GM19025 (cell line): ENCODE measurements at regions not wholly inside any gene's neighbourhood (a gene's known extent, or its start where the extent isn't known, plus 50 kb on each side); places are given as distances from the start of the nearest gene placed in this dataset.
"Not testable (repeated sequence)": the region's sequence is repeated elsewhere in the genome, so short reads cannot be mapped to it uniquely, and the experiment has no call there.

Experiments used
- ATAC-seq: cut with Tn5 transposase; IDR thresholded peaks from one replicate; pipeline ENCODE4 v1.9.1; 2021; ENCODE audit warnings: mild to moderate bottlenecking, low read depth, moderate library complexity; ENCODE audit not compliant: unreplicated experiment

DNA sequence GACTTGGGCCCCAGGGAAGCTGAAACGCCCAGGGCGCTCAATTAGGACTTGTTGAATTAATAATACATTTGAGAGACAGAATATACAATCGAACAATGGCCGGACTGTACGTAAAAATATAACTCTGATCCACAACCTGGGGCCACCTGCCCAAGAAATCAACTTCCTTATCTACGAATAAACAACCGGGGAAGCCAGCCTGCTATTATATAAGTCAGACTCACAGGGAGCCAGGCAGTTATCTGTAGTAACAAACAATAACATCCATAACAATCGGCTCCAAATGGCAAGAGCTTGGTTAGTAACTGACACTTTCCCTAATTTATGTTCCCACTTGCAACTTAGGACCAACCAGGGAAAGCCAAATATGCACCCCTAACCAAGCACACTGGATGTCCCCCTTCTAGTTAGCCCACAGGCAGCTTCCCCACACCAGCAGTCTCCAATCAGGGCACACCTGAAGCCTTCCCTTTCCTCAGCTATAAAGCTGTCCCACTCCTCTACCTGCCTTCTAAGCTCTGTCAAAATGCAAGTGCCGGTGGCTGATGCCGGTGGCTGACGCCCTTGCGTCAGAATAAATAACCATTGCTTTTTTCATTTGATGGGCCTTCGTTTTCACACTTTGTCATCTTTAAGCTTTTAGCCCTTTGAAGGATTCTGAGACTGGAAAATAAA lies 135.2 kb downstream of the FAM72B start:
- ATAC-seq: not testable (repeated sequence)

- not testable (repeated sequence) for ATAC-seq
Measured at GRCh38 chr1:121050097-121050496, 134.0 kb downstream of the FAM72B start.

GRCh38 chr1:121051161-121051790 lies 132.9 kb downstream of the FAM72B start:
- not testable (repeated sequence) for ATAC-seq

- not testable (repeated sequence) for ATAC-seq
Measured at GRCh38 chr1:121052081-121052660, 132.0 kb downstream of the FAM72B start.

DNA sequence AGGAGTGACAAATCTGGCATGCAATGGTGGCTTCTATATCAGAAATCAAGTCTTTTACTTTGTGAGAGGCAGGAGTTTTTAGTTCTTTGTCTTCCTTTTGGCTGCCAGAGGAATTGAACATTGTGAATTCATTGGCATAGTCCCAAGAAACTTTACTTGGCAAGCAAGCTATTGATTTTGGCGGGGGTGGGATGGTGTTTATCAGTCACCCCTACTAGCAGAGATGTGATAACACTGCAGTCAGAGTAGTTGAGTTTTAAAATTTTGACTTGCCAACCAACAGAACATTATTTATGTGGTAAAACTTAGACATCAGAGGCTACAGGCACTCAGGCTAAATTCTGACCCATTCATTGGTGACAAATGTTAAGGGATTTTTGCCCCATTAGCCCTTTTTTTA lies 129.2 kb downstream of the FAM72B start:
- ATAC-seq: not testable (repeated sequence)

- ATAC-seq: not testable (repeated sequence)
Measured at GRCh38 chr1:121066925-121067324, 117.2 kb downstream of the FAM72B start.

GRCh38 chr1:121068738-121069499 lies 115.2 kb downstream of the FAM72B start:
- not testable (repeated sequence) for ATAC-seq

- not testable (repeated sequence) for ATAC-seq
Measured at GRCh38 chr1:121073852-121074251, 110.3 kb downstream of the FAM72B start.

DNA sequence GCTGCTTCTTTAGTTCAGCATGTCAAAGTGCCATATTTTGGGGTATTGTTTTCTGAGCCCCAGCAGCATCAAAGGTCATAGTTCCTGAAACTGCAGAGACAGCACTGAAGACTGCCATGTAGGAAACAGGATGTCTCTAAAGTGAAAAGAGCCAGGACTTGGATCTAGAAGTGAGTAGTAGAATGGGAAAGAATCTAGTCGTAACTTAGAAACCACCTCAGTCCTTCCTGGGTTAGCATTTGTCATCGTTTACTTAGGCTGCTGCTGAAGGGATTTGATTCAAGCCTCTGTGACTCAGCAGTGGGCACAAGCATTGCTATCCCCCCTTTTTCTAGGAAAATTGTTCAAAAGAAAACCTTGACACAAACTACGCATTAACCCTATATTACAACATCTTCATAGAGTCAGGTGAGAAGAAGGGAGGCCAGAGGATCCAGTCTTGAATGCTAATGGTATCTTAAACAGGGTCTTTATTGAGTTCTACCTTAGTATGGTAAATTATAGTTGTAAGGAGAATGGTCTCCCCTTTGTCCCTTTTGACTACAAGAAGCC lies 108.8 kb downstream of the FAM72B start:
- not testable (repeated sequence) for ATAC-seq

DNA sequence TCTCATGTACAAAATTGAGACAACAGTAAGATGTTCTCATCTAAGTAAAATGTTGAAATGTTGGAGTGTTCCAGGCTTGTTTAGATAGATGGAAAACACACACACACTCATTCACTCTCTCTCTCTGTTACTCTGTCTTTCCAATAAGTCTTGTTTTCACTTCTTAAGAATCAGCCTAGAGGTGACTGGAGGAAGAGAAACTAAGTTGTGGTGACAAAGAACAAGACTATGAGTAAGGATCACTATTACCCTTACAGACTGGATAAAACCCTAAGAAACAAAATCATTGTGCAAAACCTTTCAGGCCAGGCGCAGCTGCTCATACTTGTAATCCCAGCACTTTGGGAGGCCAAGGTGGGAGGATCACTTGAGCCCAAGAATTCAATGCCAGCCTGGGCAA lies 107.5 kb downstream of the FAM72B start:
- peak; percentile 75 for ATAC-seq

DNA sequence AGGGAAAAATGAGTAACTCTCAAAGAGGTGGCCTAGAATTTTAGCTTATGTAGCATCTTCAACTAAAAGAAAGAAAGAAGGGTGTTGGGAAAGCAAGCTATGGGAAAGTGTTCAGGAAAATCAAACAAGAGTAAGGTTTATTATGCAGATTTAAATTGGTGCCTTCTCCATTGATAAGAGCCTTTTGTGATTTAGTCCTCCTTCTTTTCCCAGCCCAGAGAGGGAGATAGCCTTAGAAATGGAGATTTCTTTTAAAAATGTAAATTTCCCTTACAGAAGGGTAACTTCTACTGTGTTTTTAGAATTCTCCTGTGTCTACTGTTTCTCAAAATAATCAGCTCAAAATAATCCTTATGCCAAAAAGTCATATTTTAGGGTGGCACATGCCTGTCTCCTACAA lies 104.5 kb downstream of the FAM72B start:
- not testable (repeated sequence) for ATAC-seq

- not testable (repeated sequence) for ATAC-seq
Measured at GRCh38 chr1:121080197-121080903, 103.8 kb downstream of the FAM72B start.

DNA sequence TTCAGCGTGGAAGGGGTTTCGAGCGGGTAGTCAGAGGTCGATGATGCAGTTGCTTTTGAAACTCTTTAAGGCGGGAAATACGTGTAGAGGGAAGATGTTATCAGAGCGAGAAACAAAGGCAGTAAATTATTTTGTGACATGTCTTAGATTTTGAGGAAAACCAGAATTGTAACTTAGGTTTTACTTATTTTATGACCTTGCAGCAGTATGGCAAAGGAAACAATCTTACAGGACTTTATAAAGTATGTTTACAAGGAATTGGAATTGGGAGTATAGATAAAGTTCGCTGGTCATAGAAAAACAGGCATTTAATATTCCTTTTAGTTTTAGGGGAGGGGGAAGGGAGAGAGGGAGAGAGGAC lies 103.3 kb downstream of the FAM72B start:
- not testable (repeated sequence) for ATAC-seq

DNA sequence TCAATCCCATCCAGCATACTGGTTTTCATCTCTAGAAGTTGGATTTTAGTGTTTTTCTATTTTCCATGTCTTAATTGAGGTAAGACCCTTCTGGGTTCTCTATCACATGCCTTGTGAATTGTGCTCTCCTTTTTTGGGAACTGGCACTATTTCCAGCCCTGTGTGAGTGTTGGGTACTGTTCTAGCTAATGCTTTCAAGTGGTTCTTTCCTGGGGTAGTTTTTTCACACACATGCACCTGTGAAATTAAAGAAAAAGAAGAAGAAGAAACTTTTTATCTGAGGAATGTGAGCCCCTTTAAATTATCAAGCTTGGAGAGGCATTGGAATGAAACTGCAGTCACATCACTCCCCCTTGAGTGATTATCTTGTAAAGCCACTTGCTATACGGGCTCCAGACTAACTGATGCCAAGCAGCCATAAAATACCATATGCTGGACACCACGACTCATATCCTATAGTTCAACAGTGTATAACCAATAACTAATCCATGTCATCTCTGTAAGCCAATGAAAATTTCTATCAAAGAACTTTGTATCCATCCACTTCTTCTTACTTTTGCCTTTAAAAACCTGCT lies 102.4 kb downstream of the FAM72B start:
- not testable (repeated sequence) for ATAC-seq

DNA sequence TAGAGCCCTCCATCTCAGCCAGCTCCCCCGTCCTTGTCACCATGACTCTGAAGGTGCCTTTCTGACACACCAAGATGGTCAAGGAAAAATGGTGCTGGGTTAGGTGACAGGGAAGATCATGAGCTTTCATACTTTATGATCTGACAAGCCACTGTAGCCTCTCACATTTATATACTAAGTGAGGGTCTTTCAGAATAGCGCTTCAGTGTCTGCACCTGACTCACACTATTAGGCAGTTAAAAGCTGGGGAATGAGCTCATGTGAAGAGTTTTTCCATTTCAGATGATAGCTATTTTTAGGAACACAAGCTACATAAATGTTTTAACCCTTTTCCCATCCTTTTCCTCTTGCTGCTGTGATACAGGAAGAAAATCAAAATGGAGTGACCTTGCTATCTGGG lies 101.1 kb downstream of the FAM72B start:
- not testable (repeated sequence) for ATAC-seq

DNA sequence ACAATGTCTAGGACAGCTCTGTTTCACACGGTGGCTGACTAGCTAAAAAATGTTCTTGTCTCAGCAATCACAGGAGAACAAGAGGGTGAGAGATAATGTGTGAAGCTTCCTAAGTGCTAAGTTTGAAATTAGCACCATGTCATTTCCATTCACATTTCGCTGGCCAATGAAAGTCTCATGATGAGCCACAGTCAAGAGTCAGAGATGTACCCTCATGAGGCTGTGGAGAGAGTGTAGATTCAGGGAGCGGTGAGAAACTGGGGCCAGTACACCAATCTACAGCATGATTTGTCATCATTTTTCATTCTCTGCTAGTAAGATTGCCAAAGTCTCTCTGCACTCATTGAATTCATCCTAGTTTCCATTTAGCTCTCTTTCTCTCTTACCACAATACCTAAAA lies 97.9 kb downstream of the FAM72B start:
- ATAC-seq: not testable (repeated sequence)

- ATAC-seq: not testable (repeated sequence)
Measured at GRCh38 chr1:121087221-121087620, 96.9 kb downstream of the FAM72B start.

DNA sequence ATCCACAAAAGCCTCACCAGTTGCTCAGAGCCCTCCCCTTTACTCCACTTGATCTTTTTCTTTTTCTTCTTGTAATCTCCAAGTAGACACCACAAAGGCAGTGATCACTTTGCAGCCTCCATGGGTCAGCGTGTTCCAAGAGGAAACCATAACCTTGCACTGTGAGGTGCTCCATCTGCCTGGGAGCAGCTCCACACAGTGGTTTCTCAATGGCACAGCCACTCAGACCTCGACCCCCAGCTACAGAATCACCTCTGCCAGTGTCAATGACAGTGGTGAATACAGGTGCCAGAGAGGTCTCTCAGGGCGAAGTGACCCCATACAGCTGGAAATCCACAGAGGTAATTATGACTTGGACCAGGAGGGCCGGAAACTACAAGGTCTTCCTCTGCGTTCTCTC lies 95.6 kb downstream of the FAM72B start:
- ATAC-seq: not testable (repeated sequence)

DNA sequence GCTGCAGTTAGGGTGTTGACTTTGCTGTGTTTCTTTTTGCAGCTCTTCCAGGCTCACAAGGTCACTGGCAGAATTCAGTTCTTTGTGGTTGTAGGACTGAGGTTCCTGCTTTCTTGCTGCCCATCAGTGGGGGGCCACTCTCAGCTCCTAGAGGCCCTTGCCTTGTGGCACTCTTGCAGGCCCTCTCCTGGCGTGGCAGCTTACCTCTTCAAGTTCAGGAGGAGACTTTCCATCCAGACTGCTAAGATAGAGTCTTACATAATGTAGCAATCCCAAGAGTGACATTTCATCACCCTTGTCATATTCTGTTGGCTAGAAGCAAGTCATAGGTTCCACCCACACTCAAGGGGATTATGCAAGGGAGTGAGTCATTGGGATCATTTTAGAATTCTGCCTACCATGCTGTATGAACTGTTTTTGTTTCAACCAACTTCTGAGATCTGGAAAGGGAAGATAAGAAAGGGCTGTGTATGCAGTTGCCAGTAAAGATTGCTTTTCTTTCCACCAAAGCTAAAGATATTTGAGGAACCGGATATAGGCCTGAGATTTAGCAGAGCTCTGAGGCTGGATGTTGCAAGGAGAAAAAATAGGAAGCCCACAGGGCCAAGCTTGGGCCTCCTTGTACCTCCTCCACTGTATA lies 91.7 kb downstream of the FAM72B start:
- ATAC-seq: not testable (repeated sequence)
